ENCODE measurements at regions not wholly inside any gene's neighbourhood (a gene's known extent, or its start where the extent isn't known, plus 50 kb on each side); places are given as distances from the start of the nearest gene placed in this dataset.
A peak's percentile ranks its signal among the peaks of the same experiment; 100 is the strongest.

DNA sequence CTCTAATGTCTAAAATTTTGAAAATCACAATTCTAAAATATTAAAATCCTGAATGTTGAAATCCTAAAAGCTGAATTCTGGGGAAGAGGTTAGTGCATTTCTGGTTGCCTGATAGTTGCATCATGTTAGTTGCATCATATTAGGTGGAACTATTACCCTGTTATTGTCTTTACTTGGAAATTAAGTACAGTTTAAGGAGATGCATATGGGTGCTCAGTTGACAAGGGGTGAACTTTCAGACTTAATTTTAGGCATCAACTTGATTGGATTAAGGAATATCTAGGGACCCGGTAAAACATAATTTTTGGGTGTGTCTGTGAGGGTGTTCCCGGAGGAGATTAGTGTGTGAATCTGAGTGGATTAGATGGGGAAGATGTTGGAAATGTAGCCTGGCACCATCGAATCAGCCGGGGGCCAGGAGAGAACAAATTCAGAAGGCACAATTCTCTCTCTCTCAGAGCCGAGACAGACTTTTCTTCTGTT is 409.8 kb downstream of the PLCL1 start:
- TF ChIP-seq, protein P1, sequence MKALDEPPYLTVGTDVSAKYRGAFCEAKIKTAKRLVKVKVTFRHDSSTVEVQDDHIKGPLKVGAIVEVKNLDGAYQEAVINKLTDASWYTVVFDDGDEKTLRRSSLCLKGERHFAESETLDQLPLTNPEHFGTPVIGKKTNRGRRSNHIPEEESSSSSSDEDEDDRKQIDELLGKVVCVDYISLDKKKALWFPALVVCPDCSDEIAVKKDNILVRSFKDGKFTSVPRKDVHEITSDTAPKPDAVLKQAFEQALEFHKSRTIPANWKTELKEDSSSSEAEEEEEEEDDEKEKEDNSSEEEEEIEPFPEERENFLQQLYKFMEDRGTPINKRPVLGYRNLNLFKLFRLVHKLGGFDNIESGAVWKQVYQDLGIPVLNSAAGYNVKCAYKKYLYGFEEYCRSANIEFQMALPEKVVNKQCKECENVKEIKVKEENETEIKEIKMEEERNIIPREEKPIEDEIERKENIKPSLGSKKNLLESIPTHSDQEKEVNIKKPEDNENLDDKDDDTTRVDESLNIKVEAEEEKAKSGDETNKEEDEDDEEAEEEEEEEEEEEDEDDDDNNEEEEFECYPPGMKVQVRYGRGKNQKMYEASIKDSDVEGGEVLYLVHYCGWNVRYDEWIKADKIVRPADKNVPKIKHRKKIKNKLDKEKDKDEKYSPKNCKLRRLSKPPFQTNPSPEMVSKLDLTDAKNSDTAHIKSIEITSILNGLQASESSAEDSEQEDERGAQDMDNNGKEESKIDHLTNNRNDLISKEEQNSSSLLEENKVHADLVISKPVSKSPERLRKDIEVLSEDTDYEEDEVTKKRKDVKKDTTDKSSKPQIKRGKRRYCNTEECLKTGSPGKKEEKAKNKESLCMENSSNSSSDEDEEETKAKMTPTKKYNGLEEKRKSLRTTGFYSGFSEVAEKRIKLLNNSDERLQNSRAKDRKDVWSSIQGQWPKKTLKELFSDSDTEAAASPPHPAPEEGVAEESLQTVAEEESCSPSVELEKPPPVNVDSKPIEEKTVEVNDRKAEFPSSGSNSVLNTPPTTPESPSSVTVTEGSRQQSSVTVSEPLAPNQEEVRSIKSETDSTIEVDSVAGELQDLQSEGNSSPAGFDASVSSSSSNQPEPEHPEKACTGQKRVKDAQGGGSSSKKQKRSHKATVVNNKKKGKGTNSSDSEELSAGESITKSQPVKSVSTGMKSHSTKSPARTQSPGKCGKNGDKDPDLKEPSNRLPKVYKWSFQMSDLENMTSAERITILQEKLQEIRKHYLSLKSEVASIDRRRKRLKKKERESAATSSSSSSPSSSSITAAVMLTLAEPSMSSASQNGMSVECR (CRISPR knock-in tag; IDR thresholded peaks at IDR 0.05; ENCODE audit: borderline replicate concordance) = no peak
- peak; percentile 80 for TF ChIP-seq GABPB1 (CRISPR knock-in tag; IDR thresholded peaks at IDR 0.05)
- no peak overlapping the region for H3K4me3 Mint-ChIP-seq
- DNase-seq (ENCODE audit: low spot score) (no peak), ATAC-seq (no peak)
- POLR2A ChIA-PET = no interaction called here
- H3K27me3 Mint-ChIP-seq (ENCODE audit: low read depth) = no peaks in the 10 kb centered on the region
- H3K27ac Mint-ChIP-seq = no peak overlapping the region
- CTCF ChIA-PET = no interaction called here
- H3K9me3 Mint-ChIP-seq = no peaks in the 10 kb centered on the region
- H3K36me3 Mint-ChIP-seq = no peaks in the 10 kb centered on the region
- H3K4me1 Mint-ChIP-seq = no peaks in the 10 kb centered on the region

DNA sequence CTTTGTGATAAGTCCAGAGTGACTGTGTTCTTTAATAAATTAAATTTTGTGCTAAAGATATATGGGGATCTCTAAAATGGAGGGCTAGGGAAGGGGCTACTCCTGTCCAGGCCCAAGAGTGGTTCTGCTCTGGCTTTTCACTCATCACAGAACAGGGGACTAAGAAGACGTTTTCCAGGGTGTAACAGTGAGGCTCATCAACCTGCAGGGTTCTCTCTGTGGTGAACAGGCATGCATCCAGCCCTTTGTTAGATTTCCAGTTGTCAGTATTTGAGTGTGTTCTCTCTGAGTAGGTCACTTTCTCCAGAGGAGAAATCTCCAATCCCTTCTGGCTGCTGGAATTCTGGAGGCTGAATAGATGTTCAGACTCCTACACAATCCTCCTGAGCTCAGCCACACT is 408.9 kb downstream of the PLCL1 start:
- DNase-seq (ENCODE audit: low spot score) (no peak), ATAC-seq (no peak)
- H3K27ac Mint-ChIP-seq = no peak overlapping the region
- TF ChIP-seq NR3C1 (CRISPR knock-in tag; conservative IDR thresholded peaks at IDR 0.05; ENCODE audit: low read depth) = no peak
- no peaks in the 10 kb centered on the region for H3K9me3 Mint-ChIP-seq
- H3K27me3 Mint-ChIP-seq (ENCODE audit: low read depth) = no peaks in the 10 kb centered on the region
- POLR2A ChIA-PET = no interaction called here
- CTCF ChIA-PET = no interaction called here
- H3K4me1 Mint-ChIP-seq = no peaks in the 10 kb centered on the region
- H3K36me3 Mint-ChIP-seq = no peaks in the 10 kb centered on the region
- H3K4me3 Mint-ChIP-seq = no peak overlapping the region

DNA sequence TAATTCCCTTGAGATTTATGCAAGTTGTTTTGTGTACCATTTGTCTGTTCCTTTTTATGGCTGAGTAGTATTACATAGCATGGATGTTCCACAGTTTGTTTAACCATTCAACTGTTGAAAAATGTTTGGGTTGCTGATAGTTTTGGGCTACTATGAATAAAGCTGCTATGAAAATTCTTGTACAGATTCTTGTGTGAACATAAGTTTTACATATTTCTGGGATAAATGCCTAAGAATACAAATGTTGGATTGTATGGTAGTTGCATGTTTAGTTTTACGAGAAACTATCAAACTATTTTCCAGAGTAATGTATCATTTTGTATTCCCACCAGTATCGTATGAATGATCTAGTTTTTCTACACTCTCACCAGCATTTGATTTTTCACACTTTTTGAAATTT is 407.3 kb downstream of the PLCL1 start:
- ChIA-PET POLR2A (no interaction called here), CTCF (no interaction called here)
- TF ChIP-seq NR3C1 (CRISPR knock-in tag; conservative IDR thresholded peaks at IDR 0.05; ENCODE audit: low read depth) = no peak
- no peak for TF ChIP-seq ZNF138 (CRISPR knock-in tag; conservative IDR thresholded peaks at IDR 0.05)
- no peak for TF ChIP-seq MXD4 (CRISPR knock-in tag; IDR thresholded peaks at IDR 0.05; ENCODE audit: borderline replicate concordance)
- no peak for TF ChIP-seq TCF7 (CRISPR knock-in tag; IDR thresholded peaks at IDR 0.05; ENCODE audit: low read depth)
- no peak for TF ChIP-seq NFATC4 (CRISPR knock-in tag; IDR thresholded peaks at IDR 0.05)
- TF ChIP-seq, protein P2, sequence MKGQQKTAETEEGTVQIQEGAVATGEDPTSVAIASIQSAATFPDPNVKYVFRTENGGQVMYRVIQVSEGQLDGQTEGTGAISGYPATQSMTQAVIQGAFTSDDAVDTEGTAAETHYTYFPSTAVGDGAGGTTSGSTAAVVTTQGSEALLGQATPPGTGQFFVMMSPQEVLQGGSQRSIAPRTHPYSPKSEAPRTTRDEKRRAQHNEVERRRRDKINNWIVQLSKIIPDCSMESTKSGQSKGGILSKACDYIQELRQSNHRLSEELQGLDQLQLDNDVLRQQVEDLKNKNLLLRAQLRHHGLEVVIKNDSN (CRISPR knock-in tag; IDR thresholded peaks at IDR 0.05) = no peak
- Mint-ChIP-seq H3K27ac (no peak overlapping the region), H3K4me3 (no peak overlapping the region), H3K9me3 (no peaks in the 10 kb centered on the region), H3K27me3 (ENCODE audit: low read depth) (no peaks in the 10 kb centered on the region), H3K36me3 (no peaks in the 10 kb centered on the region), H3K4me1 (no peaks in the 10 kb centered on the region)
- no peak for ATAC-seq
- no peak for DNase-seq (ENCODE audit: low spot score)

DNA sequence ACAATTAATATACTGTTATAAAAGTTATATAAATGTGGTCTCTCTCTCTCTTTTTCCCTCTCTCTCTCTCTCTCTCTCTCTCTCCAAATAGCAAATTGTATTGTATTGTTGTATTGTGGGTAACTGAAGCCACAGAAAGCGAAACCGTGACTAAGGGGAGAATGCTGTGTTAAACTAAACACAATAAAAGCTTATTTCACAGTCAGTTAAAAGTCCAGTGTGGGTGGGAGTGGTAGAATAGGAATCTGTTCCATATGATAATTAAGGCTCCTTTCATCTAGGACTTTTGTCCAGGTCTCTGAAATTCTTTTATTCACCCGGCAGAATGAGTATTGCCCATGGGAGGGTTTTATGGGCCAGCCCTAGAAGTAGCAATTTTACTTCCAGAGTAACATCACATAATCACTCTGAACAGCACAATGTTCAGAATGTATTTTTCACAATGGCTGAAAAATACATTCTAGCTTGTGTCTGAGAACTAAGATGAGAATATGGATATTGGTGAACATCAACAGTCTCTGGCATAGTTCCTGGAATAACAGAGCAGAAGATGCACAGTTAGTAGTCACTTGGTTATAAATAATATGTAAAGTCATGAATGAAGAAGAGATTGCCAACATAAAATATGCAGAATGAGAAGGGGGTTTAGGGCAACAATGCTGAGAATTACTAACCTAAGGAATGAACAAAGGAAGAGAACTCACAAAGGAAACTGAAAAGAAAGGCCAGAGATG is 399.1 kb downstream of the PLCL1 start:
- no peaks in the 10 kb centered on the region for H3K4me1 Mint-ChIP-seq
- ATAC-seq (no peak), DNase-seq (ENCODE audit: low spot score) (no peak)
- peaks cover 3% of the 10 kb centered on the region; the same call in 1 of the 2 replicates for H3K9me3 Mint-ChIP-seq
- no peaks in the 10 kb centered on the region for H3K36me3 Mint-ChIP-seq
- TF ChIP-seq, protein P3, sequence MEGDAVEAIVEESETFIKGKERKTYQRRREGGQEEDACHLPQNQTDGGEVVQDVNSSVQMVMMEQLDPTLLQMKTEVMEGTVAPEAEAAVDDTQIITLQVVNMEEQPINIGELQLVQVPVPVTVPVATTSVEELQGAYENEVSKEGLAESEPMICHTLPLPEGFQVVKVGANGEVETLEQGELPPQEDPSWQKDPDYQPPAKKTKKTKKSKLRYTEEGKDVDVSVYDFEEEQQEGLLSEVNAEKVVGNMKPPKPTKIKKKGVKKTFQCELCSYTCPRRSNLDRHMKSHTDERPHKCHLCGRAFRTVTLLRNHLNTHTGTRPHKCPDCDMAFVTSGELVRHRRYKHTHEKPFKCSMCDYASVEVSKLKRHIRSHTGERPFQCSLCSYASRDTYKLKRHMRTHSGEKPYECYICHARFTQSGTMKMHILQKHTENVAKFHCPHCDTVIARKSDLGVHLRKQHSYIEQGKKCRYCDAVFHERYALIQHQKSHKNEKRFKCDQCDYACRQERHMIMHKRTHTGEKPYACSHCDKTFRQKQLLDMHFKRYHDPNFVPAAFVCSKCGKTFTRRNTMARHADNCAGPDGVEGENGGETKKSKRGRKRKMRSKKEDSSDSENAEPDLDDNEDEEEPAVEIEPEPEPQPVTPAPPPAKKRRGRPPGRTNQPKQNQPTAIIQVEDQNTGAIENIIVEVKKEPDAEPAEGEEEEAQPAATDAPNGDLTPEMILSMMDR (IDR thresholded peaks at IDR 0.05) = no peak
- peak; percentile 23; the same call in 1 of the 2 replicates for TF ChIP-seq HMGA2 (CRISPR knock-in tag; IDR thresholded peaks at IDR 0.05)
- no peaks in the 10 kb centered on the region; the same call in 1 of the 2 replicates for H3K27me3 Mint-ChIP-seq (ENCODE audit: low read depth)
- POLR2A ChIA-PET = no interaction called here
- no peak overlapping the region for H3K4me3 Mint-ChIP-seq
- CTCF ChIA-PET = no interaction called here
- H3K27ac Mint-ChIP-seq = no peak overlapping the region

All from WTC11 (cell line).